ENCODE measurements at regions not wholly inside any gene's neighbourhood (a gene's known extent, or its start where the extent isn't known, plus 50 kb on each side); places are given as distances from the start of the nearest gene placed in this dataset.

DNA sequence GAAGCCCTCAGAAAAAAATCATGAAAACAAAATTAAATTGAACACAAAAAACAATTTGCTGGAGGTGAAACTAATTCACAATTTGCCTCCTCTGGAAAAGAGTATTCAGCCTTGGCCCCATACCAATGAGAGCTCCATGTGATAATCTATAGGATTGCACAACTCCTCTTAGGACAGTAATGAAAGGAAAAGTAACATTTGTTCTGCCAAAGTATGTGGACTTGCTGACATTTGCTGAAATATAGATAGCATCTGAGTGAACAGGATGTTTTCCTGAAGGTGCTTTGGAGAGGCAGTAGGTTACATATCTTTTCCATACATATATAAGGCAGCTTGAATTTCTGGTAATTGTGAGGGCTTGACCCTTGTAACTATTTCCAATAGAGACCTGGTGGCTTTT, 122.8 kb downstream of the OR4C45 start:
- Histone ChIP-seq H3K27ac (ENCODE audit: low read depth in 1 of 2, low read length in 1 of 2) (no peak overlapping the region), H3K4me3 (no peak overlapping the region), H3K36me3 (ENCODE audit: control insufficient read depth in 4 of 4, insufficient read depth in 4 of 4, low read length in 4 of 4) (no peaks in the 10 kb centered on the region), H3K9me3 (ENCODE audit: control insufficient read depth in 4 of 4, insufficient read depth in 3 of 4, low read length in 3 of 4) (no peaks in the 10 kb centered on the region), H3K9ac (ENCODE audit: insufficient read depth in 1 of 2, low read length in 2 of 2) (no peak overlapping the region), H3K4me1 (ENCODE audit: control insufficient read depth in 5 of 5, insufficient read depth in 5 of 5, low read length in 5 of 5) (no peaks in the 10 kb centered on the region), H3K27me3 (ENCODE audit: control insufficient read depth in 3 of 3, insufficient read depth in 3 of 3, low read length in 2 of 3) (no peaks in the 10 kb centered on the region)
- DNase-seq = no peak
- TF ChIP-seq, protein P1, sequence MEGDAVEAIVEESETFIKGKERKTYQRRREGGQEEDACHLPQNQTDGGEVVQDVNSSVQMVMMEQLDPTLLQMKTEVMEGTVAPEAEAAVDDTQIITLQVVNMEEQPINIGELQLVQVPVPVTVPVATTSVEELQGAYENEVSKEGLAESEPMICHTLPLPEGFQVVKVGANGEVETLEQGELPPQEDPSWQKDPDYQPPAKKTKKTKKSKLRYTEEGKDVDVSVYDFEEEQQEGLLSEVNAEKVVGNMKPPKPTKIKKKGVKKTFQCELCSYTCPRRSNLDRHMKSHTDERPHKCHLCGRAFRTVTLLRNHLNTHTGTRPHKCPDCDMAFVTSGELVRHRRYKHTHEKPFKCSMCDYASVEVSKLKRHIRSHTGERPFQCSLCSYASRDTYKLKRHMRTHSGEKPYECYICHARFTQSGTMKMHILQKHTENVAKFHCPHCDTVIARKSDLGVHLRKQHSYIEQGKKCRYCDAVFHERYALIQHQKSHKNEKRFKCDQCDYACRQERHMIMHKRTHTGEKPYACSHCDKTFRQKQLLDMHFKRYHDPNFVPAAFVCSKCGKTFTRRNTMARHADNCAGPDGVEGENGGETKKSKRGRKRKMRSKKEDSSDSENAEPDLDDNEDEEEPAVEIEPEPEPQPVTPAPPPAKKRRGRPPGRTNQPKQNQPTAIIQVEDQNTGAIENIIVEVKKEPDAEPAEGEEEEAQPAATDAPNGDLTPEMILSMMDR (IDR thresholded peaks at IDR 0.05; ENCODE audit: control extremely low read depth, extremely low read depth) = no peak
- ATAC-seq (ENCODE audit: insufficient read depth, low FRiP score) = no peak

DNA sequence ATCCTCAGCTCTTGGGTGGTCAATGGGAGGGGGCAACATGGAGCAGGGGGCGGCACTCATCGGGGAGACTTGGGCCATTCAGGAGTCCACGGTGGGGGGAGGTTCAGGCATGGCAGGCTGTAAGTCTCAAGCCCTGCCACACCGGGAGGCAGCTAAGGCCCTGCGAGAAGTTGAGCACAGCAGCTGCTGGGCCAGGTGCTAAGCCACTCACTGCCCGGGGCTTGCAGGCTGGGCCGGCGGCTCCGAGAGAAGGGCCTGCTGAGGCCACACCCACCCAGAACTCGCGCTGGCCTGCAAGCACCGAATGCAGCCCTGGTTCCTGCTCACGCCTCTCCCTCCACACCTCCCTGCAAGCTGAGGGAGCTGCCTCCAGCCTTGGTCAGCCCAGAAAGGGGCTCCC, 131.4 kb downstream of the OR4C45 start:
- DNase-seq = no peak
- no peak overlapping the region for H3K9ac ChIP-seq (ENCODE audit: insufficient read depth in 1 of 2, low read length in 2 of 2)

DNA sequence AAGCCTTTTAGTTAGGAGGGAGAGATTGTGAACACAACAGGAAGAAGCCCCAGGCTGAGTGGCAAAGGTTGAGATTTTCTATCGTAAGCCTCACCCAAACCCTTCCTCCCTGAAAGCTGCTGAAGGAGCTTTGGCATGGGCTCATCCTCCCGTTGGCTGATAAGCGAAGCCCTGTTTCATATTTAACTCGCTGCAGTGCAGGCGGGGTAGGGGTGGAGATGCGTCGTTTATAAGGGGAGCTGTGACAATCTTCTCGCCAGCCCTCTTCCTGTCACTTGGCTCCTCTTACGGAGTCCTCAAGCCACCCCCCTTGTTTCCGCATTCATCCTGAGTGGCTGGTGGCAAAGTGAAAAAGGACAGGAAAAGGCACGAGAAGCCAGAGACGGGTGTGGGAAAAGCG, 137.0 kb downstream of the OR4C45 start:
- ATAC-seq (ENCODE audit: insufficient read depth, low FRiP score) (no peak), DNase-seq (no peak)
- Histone ChIP-seq H3K9ac (ENCODE audit: insufficient read depth in 1 of 2, low read length in 2 of 2) (no peak overlapping the region), H3K4me3 (no peak overlapping the region), H3K27ac (ENCODE audit: low read depth in 1 of 2, low read length in 1 of 2) (no peak overlapping the region), H3K36me3 (ENCODE audit: control insufficient read depth in 4 of 4, insufficient read depth in 4 of 4, low read length in 4 of 4) (no peaks in the 10 kb centered on the region), H3K4me1 (ENCODE audit: control insufficient read depth in 5 of 5, insufficient read depth in 5 of 5, low read length in 5 of 5) (no peaks in the 10 kb centered on the region), H3K27me3 (ENCODE audit: control insufficient read depth in 3 of 3, insufficient read depth in 3 of 3, low read length in 2 of 3) (no peaks in the 10 kb centered on the region), H3K9me3 (ENCODE audit: control insufficient read depth in 4 of 4, insufficient read depth in 3 of 4, low read length in 3 of 4) (peaks cover 0 to 3% (median 2%) of the 10 kb centered on the region in 4 donors)
- TF ChIP-seq, protein P1 (IDR thresholded peaks at IDR 0.05; ENCODE audit: control extremely low read depth, extremely low read depth) = no peak
- WGBS, 2 donors = 88 to 90% methylated on average over 13 of the region's 13 CpGs

More for the DNA sequence above, 131.4 kb downstream of the OR4C45 start:
- Histone ChIP-seq H3K4me3 (no peak overlapping the region), H3K27ac (ENCODE audit: low read depth in 1 of 2, low read length in 1 of 2) (no peak overlapping the region), H3K36me3 (ENCODE audit: control insufficient read depth in 4 of 4, insufficient read depth in 4 of 4, low read length in 4 of 4) (no peaks in the 10 kb centered on the region), H3K4me1 (ENCODE audit: control insufficient read depth in 5 of 5, insufficient read depth in 5 of 5, low read length in 5 of 5) (no peaks in the 10 kb centered on the region), H3K9me3 (ENCODE audit: control insufficient read depth in 4 of 4, insufficient read depth in 3 of 4, low read length in 3 of 4) (peaks cover 0 to 7% (median 0%) of the 10 kb centered on the region in 4 donors), H3K27me3 (ENCODE audit: control insufficient read depth in 3 of 3, insufficient read depth in 3 of 3, low read length in 2 of 3) (no peaks in the 10 kb centered on the region)
- ATAC-seq (ENCODE audit: insufficient read depth, low FRiP score) = no peak
- TF ChIP-seq, protein P1 (IDR thresholded peaks at IDR 0.05; ENCODE audit: control extremely low read depth, extremely low read depth) = no peak
- 90% methylated on average over 13 of the region's 13 CpGs for WGBS, 2 donors

- WGBS, 2 donors = 88 to 91% methylated on average over 17 of the region's 17 CpGs
- TF ChIP-seq, protein P1 (IDR thresholded peaks at IDR 0.05; ENCODE audit: control extremely low read depth, extremely low read depth) = no peak
- Histone ChIP-seq H3K4me3 (no peak overlapping the region), H3K27me3 (ENCODE audit: control insufficient read depth in 3 of 3, insufficient read depth in 3 of 3, low read length in 2 of 3) (no peaks in the 10 kb centered on the region), H3K9me3 (ENCODE audit: control insufficient read depth in 4 of 4, insufficient read depth in 3 of 4, low read length in 3 of 4) (peaks cover 0 to 3% (median 2%) of the 10 kb centered on the region in 4 donors), H3K27ac (ENCODE audit: low read depth in 1 of 2, low read length in 1 of 2) (no peak overlapping the region), H3K4me1 (ENCODE audit: control insufficient read depth in 5 of 5, insufficient read depth in 5 of 5, low read length in 5 of 5) (no peaks in the 10 kb centered on the region), H3K9ac (ENCODE audit: insufficient read depth in 1 of 2, low read length in 2 of 2) (no peak overlapping the region), H3K36me3 (ENCODE audit: control insufficient read depth in 4 of 4, insufficient read depth in 4 of 4, low read length in 4 of 4) (no peaks in the 10 kb centered on the region)
- DNase-seq = no peak
- no peak for ATAC-seq (ENCODE audit: insufficient read depth, low FRiP score)
Measured at GRCh38 chr11:50170115-50170514, 137.4 kb downstream of the OR4C45 start.
